ENCODE measurements at regions not wholly inside any gene's neighbourhood (a gene's known extent, or its start where the extent isn't known, plus 50 kb on each side); places are given as distances from the start of the nearest gene placed in this dataset.

GRCh38 chr10:90179696-90180407 lies 478.5 kb downstream of the KIF20B start:
- no peak for TF ChIP-seq CTCF (IDR thresholded peaks at IDR 0.05)
- no peak for TF ChIP-seq POLR2A (IDR thresholded peaks at IDR 0.05; ENCODE audit: low read depth)
- TF ChIP-seq POLR2AphosphoS5 (IDR thresholded peaks at IDR 0.05), result peak; percentile 51 to 61
- peak; percentile 83 for TF ChIP-seq EP300 (IDR thresholded peaks at IDR 0.05)

All from esophagus muscularis mucosa (tissue), 4 donors.